ENCODE measurements at regions not wholly inside any gene's neighbourhood (a gene's known extent, or its start where the extent isn't known, plus 50 kb on each side); places are given as distances from the start of the nearest gene placed in this dataset.
"Not testable (repeated sequence)": the region's sequence is repeated elsewhere in the genome, so short reads cannot be mapped to it uniquely, and the experiment has no call there.

DNA sequence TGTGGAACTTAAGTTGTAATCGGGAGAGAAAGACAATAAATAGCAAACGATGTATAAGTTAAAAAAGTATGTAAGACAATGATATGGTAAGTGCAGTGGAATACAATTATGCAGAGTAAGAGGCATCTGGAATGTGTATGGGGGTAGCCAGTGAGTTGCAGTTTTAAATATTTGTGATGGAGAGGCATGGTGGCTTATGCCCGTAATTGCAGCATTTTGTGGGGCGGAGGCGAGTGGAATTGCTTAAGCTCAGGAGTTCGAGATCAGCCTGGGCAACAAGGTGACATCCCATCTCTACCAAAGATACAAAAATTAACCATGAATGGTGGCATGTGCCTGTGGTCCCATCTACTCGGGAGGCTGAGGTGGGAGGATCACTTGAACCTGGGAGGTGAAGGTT, 52.5 kb upstream of the WDFY3 start:
- no peak for DNase-seq

- DNase-seq, result no peak
Observed at GRCh38 chr4:85019411-85019810, 52.9 kb upstream of the WDFY3 start.

GRCh38 chr4:85024671-85025070, 58.2 kb upstream of the WDFY3 start:
- DNase-seq, result no peak

DNA sequence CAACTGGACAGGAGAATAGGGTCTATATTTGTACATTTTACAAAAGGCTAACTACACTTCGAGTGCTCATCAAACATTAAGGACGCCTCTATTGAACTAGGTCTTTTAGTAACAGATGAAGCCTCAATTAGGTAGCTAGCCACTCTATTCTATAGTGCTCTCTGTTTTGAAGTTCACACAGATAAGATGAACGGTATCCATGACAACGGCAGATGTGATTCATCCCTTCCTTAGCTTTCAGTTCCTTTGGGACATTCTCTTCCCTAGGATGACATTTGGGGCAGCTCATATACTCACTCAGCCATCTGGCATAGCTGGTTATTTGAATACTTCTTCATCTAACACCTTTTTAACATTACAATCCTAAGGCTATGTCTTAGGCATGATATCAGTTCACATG, 62.4 kb upstream of the WDFY3 start:
- DNase-seq, result no peak

GRCh38 chr4:85029453-85029852, 63.0 kb upstream of the WDFY3 start:
- DNase-seq, result no peak

DNA sequence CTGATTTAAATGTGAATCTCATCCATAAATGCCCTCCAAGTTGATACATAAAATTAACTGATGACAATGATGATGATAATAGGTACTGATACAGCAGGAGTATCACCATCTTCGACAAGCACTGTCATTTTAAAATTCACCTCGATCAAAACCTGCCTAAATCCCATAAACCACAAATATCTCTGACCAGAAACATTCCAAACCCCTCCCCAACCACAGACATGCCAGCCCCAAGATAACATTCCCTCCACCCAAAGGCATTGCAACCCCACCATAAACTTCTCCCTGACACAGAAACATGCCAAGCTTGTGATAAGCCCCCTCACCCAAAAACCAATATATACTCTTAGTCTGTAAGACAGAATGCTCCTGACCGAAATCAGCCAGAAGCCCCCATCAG, 63.7 kb upstream of the WDFY3 start:
- no peak for DNase-seq

DNA sequence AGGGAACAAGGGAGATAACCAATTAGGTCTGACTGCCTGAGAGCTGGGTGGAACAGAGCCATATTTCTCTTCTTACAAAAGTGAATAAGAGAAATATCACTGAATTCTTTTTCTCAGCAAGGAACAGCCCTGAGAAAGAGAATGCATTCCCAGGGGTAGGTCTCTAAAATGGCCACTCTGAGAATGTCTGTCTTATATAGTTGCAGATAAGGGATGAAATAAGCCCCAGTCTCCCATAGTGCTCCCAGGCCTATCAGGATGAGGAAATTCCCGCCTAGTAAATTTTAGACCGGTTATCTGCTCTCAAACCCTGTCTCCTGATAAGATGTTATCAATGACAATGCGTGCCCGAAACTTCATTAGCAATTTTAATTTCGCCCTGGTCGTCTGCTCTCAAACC, 67.3 kb upstream of the WDFY3 start:
- not testable (repeated sequence) for DNase-seq

DNA sequence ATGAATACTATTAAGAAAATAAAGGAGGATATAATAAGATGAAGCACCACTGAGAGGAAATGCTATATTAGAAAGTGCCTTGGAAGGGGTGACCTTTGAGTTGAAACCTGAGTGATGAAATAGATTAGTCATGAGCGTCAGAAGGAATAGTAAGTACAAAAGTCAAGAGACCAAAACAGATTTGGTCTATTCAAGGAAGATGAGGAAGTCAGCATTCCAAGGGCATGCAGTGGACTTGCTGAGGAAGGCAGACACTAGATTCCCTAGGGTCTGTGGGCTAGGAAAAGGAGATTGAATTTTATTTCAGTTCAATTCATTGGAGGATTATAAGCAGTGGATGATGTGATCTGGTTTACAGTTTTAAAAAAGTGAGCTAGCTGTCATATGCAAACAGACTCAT, 73.0 kb upstream of the WDFY3 start:
- DNase-seq, result no peak

GRCh38 chr4:85043812-85044496, 77.5 kb upstream of the WDFY3 start:
- DNase-seq, result not testable (repeated sequence)

DNA sequence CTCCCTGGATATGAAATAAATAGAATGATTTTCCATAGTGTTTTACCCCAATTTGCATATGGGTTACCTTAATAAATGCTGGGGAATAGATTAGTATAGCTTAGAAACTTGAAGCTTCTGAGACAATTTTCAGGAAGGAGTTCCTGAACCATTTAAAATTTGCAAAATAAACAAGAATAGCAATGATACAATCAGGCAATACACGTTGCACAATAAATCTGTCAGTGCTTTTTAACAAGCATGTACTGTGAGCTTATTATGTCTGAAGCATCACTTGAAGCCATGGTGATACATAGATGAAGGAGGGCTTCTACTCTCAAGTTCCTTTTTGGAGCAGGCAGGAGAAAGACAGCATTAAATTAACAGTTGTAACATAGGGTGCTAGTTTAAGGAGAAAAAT, 84.2 kb upstream of the WDFY3 start:
- DNase-seq, result no peak

DNA sequence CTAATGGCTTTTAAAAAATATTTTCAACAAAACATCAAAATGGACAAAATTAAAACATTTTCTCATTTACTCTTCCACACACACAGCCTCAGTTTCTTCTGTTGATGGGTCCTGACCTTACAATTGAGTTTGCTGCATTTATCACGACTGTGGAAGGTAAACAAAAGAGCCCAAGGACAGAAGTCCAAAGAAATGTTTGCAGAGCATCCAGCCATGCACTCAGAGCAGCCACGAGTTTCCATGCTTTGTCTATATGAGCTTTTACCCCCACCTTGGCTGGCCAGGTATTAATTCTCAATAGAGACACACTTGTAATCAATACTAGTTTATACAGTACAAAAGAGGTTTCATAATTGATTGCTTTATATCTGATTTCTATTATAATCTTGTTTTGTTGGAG, 85.0 kb upstream of the WDFY3 start:
- no peak for DNase-seq

GRCh38 chr4:85054925-85055324, 88.4 kb upstream of the WDFY3 start:
- not testable (repeated sequence) for DNase-seq

DNA sequence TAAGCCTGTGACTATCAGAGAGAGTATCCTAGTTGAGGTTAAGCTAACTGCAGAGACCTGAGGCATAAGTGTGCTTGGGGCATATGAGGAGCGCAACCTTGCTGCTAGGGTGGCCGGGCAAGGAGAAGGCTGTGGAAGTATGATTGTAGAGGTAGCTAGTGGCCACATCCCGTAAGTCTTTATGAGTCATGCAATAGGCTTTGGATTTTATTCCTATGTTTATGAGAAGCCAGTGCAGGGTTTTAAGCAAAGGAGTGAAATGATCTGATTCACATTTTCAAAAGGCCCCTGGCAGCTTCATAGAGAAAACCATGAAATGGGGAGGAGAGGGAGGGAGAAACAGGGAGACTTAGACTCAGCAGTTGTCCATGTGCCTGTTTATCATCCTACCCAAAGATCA, 92.1 kb upstream of the WDFY3 start:
- no peak for DNase-seq

DNA sequence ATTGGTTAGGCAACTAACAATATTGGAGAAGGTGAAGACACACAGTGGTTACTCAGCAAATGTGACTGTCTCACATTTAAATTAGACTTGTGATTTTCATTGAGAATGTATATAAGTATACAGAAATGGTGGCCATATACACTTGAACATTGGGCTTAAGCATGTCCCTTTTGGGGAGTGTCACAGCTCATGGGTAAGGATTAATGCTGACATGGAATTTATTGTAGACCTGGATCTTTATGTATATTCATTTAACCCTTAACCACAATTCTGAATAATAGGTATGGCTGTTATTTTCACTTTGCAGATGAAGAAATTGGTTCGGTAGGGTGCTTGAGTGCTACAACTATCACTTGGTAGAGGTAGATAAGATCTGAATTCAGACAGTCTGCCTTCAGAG, 95.5 kb upstream of the WDFY3 start:
- no peak for DNase-seq

DNA sequence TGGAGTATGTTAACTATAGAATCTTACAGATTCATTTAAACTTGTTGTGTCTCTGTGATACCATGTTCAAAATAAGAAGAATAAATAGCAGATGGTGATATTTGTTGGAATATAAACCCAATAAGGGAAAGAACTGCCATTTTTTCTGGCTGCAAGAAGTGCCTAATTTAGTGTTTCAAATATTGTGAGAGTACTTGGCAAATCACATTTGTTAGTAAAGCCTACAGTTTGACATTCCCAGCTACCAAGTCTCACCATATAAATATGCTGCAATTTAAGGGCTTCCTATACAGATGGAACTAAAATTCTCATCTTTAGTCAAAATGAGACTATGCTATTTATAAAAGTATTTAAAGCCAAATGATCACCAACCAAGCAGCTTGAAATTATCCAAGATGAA, 96.0 kb upstream of the WDFY3 start:
- no peak for DNase-seq

DNA sequence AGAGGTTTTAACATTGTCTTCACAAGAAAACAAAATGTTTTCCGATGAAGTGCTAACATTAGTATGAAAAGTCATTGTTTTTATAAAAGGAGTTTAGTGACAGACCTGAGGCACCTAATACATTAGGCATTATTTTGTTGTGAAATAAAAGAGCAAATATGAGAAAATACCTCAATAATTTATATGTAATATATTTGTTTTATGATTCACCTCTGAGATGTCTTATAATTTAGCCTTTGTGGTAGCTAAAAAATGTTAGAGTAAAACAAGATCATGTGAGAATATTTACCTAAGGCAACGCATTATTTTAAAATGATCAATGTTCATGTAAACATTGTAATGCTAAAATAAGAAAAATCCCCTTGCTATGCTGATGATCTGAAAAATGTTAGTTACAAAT, 100.9 kb upstream of the WDFY3 start:
- DNase-seq, result no peak

DNA sequence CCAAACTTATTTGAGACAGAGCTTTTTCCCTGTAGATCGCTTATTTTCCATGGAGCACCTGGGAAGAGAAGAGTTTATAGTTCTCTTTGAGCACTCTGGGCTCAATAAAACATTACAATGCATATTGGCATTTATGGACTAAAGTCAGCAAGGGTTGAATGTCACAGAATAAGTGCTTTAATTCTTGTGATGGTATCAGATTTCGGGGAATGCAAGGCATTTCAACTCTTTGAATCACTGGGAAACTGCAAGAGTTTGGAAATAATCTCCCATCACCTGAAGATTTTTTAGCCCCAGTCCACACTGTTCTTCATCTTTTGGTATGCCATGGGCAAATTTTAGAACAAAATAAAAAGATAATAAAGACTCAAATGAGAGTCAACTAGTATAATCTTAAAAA, 111.5 kb upstream of the WDFY3 start:
- DNase-seq, result no peak

GRCh38 chr4:85081196-85081595, 114.7 kb upstream of the WDFY3 start:
- no peak for DNase-seq

GRCh38 chr4:85084371-85085094, 118.0 kb upstream of the WDFY3 start:
- peak; percentile 10 for DNase-seq

DNA sequence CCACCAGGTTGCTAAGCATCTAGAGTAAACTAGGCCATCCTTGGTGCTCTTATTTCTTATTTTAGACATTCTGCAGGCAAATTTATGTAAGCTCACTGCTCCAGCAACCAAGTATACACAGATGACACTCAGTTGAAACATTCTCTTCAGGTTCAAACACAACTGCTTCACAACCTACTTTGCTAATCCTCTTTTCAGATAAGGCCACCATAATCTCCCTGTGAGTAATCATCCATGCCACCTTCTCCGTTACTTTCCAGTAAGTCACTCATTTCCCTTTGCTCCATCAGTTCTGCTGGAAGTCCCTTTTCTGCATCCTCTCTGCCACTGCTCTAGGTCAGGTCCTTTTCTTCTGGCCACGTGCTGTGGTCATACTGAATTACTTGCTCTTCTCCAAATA, 120.2 kb upstream of the WDFY3 start:
- DNase-seq, result no peak

DNA sequence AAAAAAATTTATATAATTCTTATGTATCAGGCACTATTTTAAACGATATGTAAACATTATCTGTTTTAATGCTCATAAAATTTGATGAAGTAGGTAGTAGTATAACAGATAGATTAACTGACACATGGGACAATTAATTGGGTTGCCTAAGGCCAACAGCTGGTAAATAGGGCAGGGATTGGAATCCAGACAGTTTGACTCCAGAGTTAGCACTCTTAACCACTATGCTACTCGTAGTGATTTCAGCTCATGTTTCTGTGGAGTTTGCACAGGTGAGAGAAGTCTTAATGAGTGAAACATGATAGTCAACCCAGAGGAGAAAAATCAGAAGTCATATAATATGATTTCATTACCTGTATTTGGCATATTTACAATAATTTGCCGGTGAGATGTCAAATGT, 126.0 kb upstream of the WDFY3 start:
- DNase-seq, result no peak

GRCh38 chr4:85092943-85093342, 126.5 kb upstream of the WDFY3 start:
- DNase-seq, result no peak

GRCh38 chr4:85094735-85095134, 128.2 kb upstream of the WDFY3 start:
- DNase-seq, result no peak

GRCh38 chr4:85102606-85103005, 136.1 kb upstream of the WDFY3 start:
- no peak for DNase-seq

DNA sequence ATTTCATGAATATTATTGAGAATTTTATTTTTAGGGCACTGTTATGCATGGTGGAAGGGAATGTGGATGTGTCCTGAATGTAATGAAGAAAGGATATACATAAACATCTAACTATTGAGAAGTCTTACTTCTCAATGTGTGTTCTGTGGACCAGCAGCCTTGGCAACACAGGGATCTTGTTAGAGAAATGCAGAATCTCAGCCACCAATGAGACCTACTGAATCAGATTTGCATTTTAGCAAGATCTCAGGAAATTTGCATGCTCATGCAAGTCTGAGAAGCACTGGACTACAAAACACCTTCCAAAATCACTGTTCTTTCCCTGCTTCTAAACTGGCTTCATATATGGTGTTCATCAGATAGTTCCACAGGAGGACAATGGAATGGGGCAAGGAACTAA, 139.7 kb upstream of the WDFY3 start:
- no peak for DNase-seq
